ENCODE measurements at regions not wholly inside any gene's neighbourhood (a gene's known extent, or its start where the extent isn't known, plus 50 kb on each side); places are given as distances from the start of the nearest gene placed in this dataset.

- H2AFZ ChIP-seq (ENCODE audit: low read length), result no peak overlapping the region
- no peaks in the 10 kb centered on the region for H3K9me2 ChIP-seq (ENCODE audit: insufficient read depth, low read length)
- no peaks in the 10 kb centered on the region for H3K4me1 ChIP-seq (ENCODE audit: insufficient read depth, low read length, poor library complexity, severe bottlenecking)
- no peak overlapping the region for H3K4me2 ChIP-seq (ENCODE audit: low read length)
- BruUV-seq (replicated peaks), result no TSS peak
- no peaks in the 10 kb centered on the region for H4K20me1 ChIP-seq (ENCODE audit: insufficient read depth, low read length)
- H3K36me3 ChIP-seq (ENCODE audit: insufficient read depth, low read length), result no peaks in the 10 kb centered on the region
- no peak for DNase-seq (ENCODE audit: low spot score)
- H3K79me2 ChIP-seq (ENCODE audit: insufficient read depth, low read depth, low read length), result no peaks in the 10 kb centered on the region
- no peak overlapping the region for H3K27ac ChIP-seq (ENCODE audit: low read depth, low read length, poor library complexity, severe bottlenecking)
- ChIA-PET CTCF (ENCODE audit: unreplicated experiment) (no interaction called here), POLR2A (no interaction called here)
- intact Hi-C loops (cut with micrococcal nuclease; ENCODE audit: unreplicated experiment), result no loop called here
- no peak for TF ChIP-seq EZH2phosphoT487 (IDR thresholded peaks at IDR 0.05; ENCODE audit: borderline replicate concordance, low read depth, low read length)
- TF ChIP-seq CTCF (conservative IDR thresholded peaks at IDR 0.05; ENCODE audit: low read length), result no peak
- H3K9me3 ChIP-seq (ENCODE audit: low read length), result no peaks in the 10 kb centered on the region
- H3K4me3 ChIP-seq (ENCODE audit: low read depth, low read length, poor library complexity, severe bottlenecking), result no peak overlapping the region
These were observed 118.2 kb upstream of the C7orf33 start for GRCh38 chr7:148472406-148472805.

- H3K9me3 ChIP-seq (ENCODE audit: low read length), result no peaks in the 10 kb centered on the region
These were observed 116.7 kb upstream of the C7orf33 start for GRCh38 chr7:148473703-148474480.

More at GRCh38 chr7:148473703-148474480, 116.7 kb upstream of the C7orf33 start:
- no peaks in the 10 kb centered on the region for H3K36me3 ChIP-seq (ENCODE audit: insufficient read depth, low read length)
- POLR2A ChIA-PET, result interaction anchor here (0.6 kb wide), 1 partner anchor 485 kb away, joined by 3 read pairs; no protein-coding TSS in a partner anchor
- H3K9me2 ChIP-seq (ENCODE audit: insufficient read depth, low read length), result no peaks in the 10 kb centered on the region
- TF ChIP-seq CTCF (conservative IDR thresholded peaks at IDR 0.05; ENCODE audit: low read length) (no peak), EZH2phosphoT487 (IDR thresholded peaks at IDR 0.05; ENCODE audit: borderline replicate concordance, low read depth, low read length) (no peak)
- H3K4me3 ChIP-seq (ENCODE audit: low read depth, low read length, poor library complexity, severe bottlenecking), result no peak overlapping the region
- no peaks in the 10 kb centered on the region for H4K20me1 ChIP-seq (ENCODE audit: insufficient read depth, low read length)
- no peaks in the 10 kb centered on the region for H3K4me1 ChIP-seq (ENCODE audit: insufficient read depth, low read length, poor library complexity, severe bottlenecking)
- BruUV-seq (replicated peaks), result no TSS peak
- intact Hi-C loops (cut with micrococcal nuclease; ENCODE audit: unreplicated experiment), result no loop called here
- no peak overlapping the region for H2AFZ ChIP-seq (ENCODE audit: low read length)
- no peak for DNase-seq (ENCODE audit: low spot score)
- CTCF ChIA-PET (ENCODE audit: unreplicated experiment), result no interaction called here
- no peak overlapping the region for H3K4me2 ChIP-seq (ENCODE audit: low read length)
- no peaks in the 10 kb centered on the region for H3K79me2 ChIP-seq (ENCODE audit: insufficient read depth, low read depth, low read length)
- H3K27ac ChIP-seq (ENCODE audit: low read depth, low read length, poor library complexity, severe bottlenecking), result no peak overlapping the region

Data from OCI-LY7 (cell line).